Stimulated activated CD4-positive, alpha-beta T cell treated with anti-CD3 and anti-CD28 coated beads, Interleukin-15, amount 100 ng/mL, for 24 hours (primary cell): ENCODE measurements at regions not wholly inside any gene's neighbourhood (a gene's known extent, or its start where the extent isn't known, plus 50 kb on each side); places are given as distances from the start of the nearest gene placed in this dataset.

Source experiments
- DNase-seq: peaks from one replicate; pipeline ENCODE4 v3.0.0-alpha.2; 2020

- no peak for DNase-seq
Observed at GRCh38 chr1:65486613-65487012, 66.1 kb downstream of the LEPR start.

- DNase-seq, result no peak
Observed at GRCh38 chr1:65489481-65489880, 69.0 kb downstream of the LEPR start.

DNA sequence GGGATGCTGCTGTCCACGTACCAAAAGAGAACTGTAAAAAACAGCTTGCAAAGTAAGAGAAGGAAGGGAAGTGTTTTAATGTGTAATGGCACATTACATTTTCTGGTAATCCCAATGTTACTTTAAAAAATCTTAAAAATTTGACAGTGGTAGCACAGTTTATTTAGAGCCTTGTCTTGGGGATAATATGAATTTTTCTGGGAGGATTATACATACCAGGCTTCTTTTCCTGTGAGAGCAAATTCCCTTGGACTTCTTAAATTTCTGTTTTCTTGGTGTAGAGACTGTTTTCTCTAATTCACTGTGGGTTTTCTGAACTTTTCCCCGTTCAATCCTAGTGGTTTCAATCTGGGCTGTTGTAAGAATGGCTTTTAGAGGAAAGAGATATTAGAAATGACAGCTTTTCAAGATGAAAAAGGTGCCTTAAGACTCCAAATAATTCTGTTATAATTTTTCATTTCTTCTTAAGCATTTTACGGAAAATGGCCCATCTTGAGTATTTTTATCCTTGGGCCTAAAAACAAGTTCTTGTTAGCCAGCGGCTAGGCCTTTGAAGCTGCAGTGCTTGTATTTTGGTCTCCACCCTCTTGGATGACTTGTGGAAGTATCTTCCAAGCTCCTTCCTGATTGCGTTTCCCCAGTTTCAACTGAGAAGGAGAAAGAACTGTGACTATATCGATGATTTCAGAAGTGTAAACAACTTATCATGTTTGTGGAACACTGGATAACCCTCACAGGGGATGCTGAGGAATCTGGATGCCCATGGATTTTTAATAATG lies 70.0 kb downstream of the LEPR start:
- DNase-seq, result no peak

- no peak for DNase-seq
Observed at GRCh38 chr1:65491472-65491871, 71.0 kb downstream of the LEPR start.

DNA sequence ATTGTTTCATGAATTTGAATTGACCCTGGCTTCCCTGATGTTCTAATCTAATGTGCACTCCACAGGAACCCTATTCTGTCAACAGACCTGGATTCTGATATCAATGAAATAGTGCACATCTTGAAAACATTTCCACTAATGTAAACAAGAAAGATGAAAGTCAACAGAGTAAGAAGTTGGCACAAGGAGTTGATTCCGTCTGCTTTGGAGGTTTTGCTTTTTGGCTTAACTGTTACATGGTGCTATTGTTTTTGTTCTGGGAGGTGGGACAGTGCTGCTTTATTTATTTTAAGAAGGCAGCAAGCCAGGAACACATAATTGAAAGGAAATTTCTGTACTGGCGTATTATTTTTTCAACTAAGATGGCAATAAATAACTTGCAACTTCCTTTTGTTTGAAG lies 73.3 kb downstream of the LEPR start:
- no peak for DNase-seq

DNA sequence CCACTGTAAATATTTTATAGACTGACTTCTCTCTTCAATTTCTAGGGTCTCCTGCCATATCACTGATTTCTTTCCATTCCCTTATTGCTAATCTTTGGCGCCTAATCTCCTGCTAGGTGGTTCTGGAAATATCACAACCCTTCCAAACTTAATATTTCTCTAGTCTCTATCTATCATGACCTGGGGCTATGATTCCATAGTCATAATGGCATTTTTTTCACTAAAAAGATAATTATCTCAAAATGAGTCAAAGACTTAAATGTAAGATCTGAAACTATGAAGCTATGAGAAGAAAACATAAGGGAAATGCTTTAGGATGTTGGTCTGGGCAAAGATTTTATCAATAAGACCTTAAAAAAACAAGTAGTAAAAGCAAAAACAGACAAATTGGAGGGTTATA lies 74.2 kb downstream of the LEPR start:
- no peak for DNase-seq

DNA sequence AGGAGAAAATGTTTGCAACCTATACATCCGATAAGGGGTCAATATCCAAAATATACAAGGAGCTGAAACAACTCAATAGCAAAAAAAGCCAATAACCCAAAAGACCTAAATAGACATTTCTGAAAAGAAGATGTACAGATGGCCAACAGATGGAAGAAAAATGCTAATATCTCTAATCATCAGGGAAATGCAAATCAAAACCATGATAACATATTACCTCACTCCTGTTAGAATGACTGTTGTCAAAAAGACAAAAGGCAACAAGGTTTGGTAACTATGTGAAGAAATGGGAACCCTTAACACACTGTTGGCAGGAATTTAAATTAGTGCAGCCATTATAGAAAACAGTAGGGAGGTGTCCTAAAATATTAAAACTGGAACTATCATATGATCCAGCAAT lies 74.7 kb downstream of the LEPR start:
- no peak for DNase-seq

- DNase-seq, result no peak
Observed at GRCh38 chr1:65497256-65497830, 76.9 kb downstream of the LEPR start.

- no peak for DNase-seq
Observed at GRCh38 chr1:65503427-65503826, 83.0 kb downstream of the LEPR start.

DNA sequence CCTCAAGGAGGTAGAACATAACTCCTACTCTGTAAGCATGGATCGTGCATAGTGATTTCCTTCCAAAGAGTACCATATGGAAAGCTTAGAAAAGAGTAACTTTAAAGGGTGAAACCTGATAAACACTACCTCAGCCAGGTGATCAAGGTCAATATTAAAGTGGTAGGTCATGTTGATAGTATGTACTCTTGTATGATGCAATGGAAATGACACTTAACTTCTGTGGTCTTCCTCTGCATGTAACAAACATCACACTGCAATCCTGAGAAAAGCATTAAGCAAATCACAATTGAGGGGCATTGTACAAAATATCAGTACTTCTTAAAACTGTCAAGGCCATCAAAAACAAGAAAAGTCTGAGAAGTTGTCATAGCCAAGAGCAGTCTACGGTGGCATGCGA lies 83.8 kb downstream of the LEPR start:
- no peak for DNase-seq

GRCh38 chr1:65505547-65506300 lies 85.3 kb downstream of the LEPR start:
- DNase-seq, result no peak

DNA sequence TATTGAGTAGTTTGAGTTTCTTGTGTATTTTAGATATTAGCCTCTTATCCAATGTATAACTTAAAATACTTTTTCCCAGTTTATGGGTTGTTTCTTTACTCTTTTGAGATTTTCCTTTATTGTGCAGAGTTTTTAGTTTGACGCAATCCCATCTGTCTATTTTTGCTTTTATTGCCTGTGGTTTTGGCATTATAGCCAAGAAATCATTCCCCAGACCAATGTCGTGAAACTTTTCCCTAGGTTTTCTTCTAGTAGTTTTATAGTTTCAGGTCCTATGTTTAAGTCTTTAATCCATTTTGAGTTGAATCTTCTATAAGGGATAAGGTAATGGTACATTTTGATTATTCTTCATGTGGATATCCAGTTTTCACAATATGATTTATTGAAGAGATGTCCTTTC lies 87.6 kb downstream of the LEPR start:
- no peak for DNase-seq

DNA sequence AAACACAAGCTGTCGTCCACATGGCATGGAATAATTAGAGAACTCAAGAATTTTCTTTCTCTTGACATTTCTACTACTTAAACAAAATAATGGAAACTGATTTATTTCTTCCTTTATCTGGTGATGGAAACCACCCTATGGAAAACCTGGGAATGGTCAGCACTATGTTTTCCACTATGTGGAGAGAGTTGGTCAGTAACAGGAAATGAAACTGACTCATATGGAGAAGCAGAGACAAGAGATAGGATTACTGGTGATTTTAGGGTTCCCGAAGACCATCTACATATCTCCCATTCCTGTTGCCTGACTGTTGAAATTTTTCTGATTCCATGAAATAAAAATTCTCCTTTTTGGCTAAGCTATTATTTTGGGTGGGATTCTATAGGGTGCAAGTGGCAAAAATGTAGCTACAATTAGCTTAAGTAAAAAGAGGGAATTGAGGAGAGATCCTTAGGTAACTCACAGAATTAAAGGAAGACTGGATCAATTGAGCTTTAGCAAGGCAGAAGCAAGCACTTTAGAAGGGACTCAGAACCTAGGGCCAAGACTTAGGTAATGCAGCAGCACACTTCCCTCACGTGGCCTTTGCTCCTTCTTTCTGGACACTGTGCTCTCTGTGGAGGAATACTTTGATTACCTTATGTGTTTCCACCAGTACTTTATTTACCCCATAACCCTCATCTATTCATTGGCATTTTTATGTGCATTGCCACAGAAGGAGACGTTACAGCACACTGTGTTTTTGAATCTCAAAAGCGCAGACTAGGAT lies 89.6 kb downstream of the LEPR start:
- DNase-seq, result no peak

GRCh38 chr1:65510961-65511360 lies 90.5 kb downstream of the LEPR start:
- DNase-seq, result no peak

GRCh38 chr1:65512383-65512782 lies 91.9 kb downstream of the LEPR start:
- no peak for DNase-seq

DNA sequence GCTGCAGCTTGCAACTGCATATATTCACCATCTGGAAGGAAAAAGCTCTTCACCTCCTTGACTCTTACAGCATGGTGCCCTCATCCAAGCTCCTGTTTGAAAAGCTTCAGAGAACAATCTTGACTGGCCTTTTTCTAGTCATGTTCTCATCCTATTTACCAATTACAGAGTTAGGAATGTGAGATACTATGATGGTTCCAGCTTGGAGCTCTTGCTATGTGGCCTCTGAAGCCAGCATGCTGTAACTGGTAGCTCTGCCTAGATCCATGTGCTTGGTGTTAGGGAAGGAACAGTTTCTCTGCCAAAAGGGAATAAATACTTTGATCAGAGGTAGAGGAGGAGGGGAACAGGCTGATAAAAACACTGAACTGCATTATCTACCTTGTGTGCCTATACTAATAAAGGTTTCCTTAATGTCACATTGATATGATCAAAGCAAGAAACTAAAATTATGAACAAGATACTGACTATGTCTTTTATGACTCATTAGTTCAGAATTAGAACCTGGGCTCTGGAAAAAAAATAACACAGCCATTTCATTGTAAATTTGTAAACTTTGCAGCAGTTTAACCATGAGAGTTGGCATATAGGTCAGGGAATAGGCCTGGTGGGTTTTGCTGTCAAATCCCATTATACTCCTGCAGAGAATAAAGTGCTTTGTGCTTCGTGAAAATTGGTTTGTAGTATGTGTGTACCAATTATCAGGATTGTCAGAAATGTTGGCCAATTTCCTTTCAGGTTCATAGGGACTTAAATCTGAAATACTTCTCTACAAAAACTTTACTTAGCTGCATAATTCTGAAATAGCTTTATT lies 92.7 kb downstream of the LEPR start:
- DNase-seq, result no peak

GRCh38 chr1:65514041-65514440 lies 93.6 kb downstream of the LEPR start:
- no peak for DNase-seq

GRCh38 chr1:65524931-65525265 lies 104.4 kb downstream of the LEPR start:
- no peak for DNase-seq

GRCh38 chr1:65525266-65526048 lies 105.0 kb downstream of the LEPR start:
- DNase-seq, result peak; percentile 8

GRCh38 chr1:65526049-65526556 lies 105.6 kb downstream of the LEPR start:
- no peak for DNase-seq

DNA sequence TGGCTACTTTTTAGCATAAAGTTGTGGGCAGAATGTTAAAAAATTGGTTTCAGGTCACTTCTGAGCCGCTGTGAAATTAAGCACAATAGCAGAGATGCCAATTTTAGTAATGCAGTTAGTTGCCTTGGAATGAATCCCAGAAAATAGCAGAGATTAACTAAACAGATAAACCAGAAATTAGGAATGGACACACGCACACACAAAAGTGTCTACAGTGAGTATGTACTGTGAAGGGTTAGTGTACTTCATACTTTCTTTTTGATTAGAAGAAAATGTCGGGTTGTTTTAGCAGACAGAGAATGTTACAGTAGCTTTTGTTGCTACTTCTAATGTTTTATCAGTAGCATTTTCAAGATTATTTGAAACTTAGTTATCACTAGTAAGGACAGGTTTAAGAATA lies 106.7 kb downstream of the LEPR start:
- DNase-seq, result no peak
